ENCODE measurements at regions not wholly inside any gene's neighbourhood (a gene's known extent, or its start where the extent isn't known, plus 50 kb on each side); places are given as distances from the start of the nearest gene placed in this dataset.

DNA sequence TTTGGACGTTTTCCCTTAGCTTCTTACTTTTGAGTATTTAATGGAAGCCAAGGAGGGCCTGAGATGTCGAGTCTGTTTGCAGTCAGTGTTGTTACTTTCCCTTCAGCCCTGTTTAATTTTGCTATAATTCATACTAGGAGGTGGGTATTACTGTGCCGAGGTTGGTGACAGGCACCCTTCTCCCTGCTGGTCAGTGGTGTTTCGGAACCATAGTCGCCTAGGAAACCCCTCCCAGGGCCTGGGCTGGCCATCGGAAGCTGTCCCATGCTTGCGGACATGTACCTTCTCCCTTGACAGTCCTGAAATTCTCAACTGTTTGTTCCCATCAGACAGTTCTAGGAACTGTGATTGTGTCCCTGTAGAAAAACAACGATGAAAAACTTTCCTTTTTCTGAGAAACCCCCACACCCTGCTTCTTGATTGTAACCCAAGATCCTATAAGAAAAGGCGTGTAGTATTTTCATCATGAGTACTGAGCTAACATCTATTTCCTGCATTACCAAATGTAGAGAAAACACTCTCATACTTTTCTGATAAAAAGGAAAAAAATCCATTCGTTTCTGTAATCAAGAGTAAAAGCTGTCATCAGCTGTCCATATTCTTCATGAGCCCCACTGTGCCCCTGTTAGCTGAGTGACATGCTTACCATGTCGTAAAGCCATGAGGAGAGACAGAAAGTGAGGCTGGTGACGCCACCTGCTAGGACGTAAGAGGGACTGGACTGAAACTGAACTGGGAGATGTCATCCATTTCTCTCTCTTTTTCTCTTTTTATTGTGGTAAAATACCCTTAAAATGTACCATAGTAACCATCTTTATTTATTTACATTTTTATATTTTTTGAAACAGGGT lies 424.7 kb upstream of the AMELY start:
- TF ChIP-seq, protein P1, sequence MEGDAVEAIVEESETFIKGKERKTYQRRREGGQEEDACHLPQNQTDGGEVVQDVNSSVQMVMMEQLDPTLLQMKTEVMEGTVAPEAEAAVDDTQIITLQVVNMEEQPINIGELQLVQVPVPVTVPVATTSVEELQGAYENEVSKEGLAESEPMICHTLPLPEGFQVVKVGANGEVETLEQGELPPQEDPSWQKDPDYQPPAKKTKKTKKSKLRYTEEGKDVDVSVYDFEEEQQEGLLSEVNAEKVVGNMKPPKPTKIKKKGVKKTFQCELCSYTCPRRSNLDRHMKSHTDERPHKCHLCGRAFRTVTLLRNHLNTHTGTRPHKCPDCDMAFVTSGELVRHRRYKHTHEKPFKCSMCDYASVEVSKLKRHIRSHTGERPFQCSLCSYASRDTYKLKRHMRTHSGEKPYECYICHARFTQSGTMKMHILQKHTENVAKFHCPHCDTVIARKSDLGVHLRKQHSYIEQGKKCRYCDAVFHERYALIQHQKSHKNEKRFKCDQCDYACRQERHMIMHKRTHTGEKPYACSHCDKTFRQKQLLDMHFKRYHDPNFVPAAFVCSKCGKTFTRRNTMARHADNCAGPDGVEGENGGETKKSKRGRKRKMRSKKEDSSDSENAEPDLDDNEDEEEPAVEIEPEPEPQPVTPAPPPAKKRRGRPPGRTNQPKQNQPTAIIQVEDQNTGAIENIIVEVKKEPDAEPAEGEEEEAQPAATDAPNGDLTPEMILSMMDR (IDR thresholded peaks at IDR 0.05): no peak
- no peak for TF ChIP-seq POLR2A (IDR thresholded peaks at IDR 0.05)
